Lung (tissue), 11 donors: ENCODE measurements at regions not wholly inside any gene's neighbourhood (a gene's known extent, or its start where the extent isn't known, plus 50 kb on each side); places are given as distances from the start of the nearest gene placed in this dataset.
"Not testable (repeated sequence)": the region's sequence is repeated elsewhere in the genome, so short reads cannot be mapped to it uniquely, and the experiment has no call there.

Experiments
- ATAC-seq: fragments of 200-7000 bp; cut with Tn5 transposase; one replicate; pipeline ENCODE4 v1.9.1; 2020; ENCODE audit warnings: moderate number of reproducible peaks; ENCODE audit not compliant: insufficient read depth, low FRiP score
- DNase-seq, 3 donors: peaks; one replicate each; pipeline ENCODE4 v3.0.0-alpha.2; 2013 to 2017
- H3K27ac ChIP-seq, 2 donors: one replicate each; pipeline ENCODE4 v1.5.1; 2013; ENCODE audit warnings: mild to moderate bottlenecking in 2 of 2, moderate library complexity in 2 of 2, control low read depth in 1 of 2, inconsistent platforms in 1 of 2, low read depth in 1 of 2, low read length in 1 of 2
- H3K27me3 ChIP-seq, 3 donors: one replicate each; pipeline ENCODE4 v1.5.1; 2013; ENCODE audit warnings: low read length in 2 of 3; ENCODE audit not compliant: control insufficient read depth in 3 of 3, insufficient read depth in 3 of 3
- H3K36me3 ChIP-seq, 4 donors: one replicate each; pipeline ENCODE4 v1.5.1; 2013; ENCODE audit warnings: low read length in 4 of 4, mild to moderate bottlenecking in 1 of 4, moderate library complexity in 1 of 4; ENCODE audit not compliant: control insufficient read depth in 4 of 4, insufficient read depth in 4 of 4
- H3K4me1 ChIP-seq, 5 donors: one replicate each; pipeline ENCODE4 v1.5.1; 2013; ENCODE audit warnings: low read length in 5 of 5, mild to moderate bottlenecking in 2 of 5, moderate library complexity in 1 of 5; ENCODE audit not compliant: control insufficient read depth in 5 of 5, insufficient read depth in 5 of 5
- H3K4me3 ChIP-seq: one replicate; pipeline ENCODE4 v1.5.1; 2013; ENCODE audit warnings: mild to moderate bottlenecking, control low read depth, moderate library complexity
- H3K9ac ChIP-seq, 2 donors: one replicate each; pipeline ENCODE4 v1.5.1; 2013; ENCODE audit warnings: low read length in 2 of 2, control low read depth in 1 of 2; ENCODE audit not compliant: insufficient read depth in 1 of 2
- H3K9me3 ChIP-seq, 4 donors: one replicate each; pipeline ENCODE4 v1.5.1; 2013; ENCODE audit warnings: low read length in 3 of 4, mild to moderate bottlenecking in 1 of 4, moderate library complexity in 1 of 4; ENCODE audit not compliant: control insufficient read depth in 4 of 4, insufficient read depth in 3 of 4
- CTCF ChIP-seq: IDR thresholded peaks from 2 replicates; pipeline ENCODE4 v1.5.1; 2012; ENCODE audit warnings: mild to moderate bottlenecking; ENCODE audit errors: control extremely low read depth, extremely low read depth
- WGBS, 2 donors: extraction: QIAGEN DNeasy Blood & Tissue Kit; methylation state at CpG; one replicate each; pipeline ENCODE4 v1.1.7; 2013; 5-methylcytosine and 5-hydroxymethylcytosine counted together
- donor health status: control.
- donor health status: control.
- donor health status: Bipolar disorder and iron deficiency.
- donor health status: healthy.
- donor health status: DM: yes; HTN: yes; CAD: no.

GRCh38 chr11:100441086-100441485 is 246.0 kb upstream of the ARHGAP42 start:
- Histone ChIP-seq H3K4me3 (no peak overlapping the region), H3K27ac (no peak overlapping the region), H3K27me3 (no peaks in the 10 kb centered on the region), H3K9ac (no peak overlapping the region), H3K36me3 (no peaks in the 10 kb centered on the region), H3K4me1 (peaks cover 0 to 7% (median 4%) of the 10 kb centered on the region in 5 donors), H3K9me3 (no peaks in the 10 kb centered on the region)
- TF ChIP-seq CTCF, result no peak
- 77 to 80% methylated on average over 1 of the region's 1 CpG for WGBS, 2 donors
- ATAC-seq (no peak), DNase-seq (no peak)

- H3K4me3 ChIP-seq, result no peak overlapping the region
- H3K9ac ChIP-seq, result no peak overlapping the region
- TF ChIP-seq CTCF, result no peak
- H3K9me3 ChIP-seq, result no peaks in the 10 kb centered on the region
- no peak for DNase-seq
- no peaks in the 10 kb centered on the region for H3K27me3 ChIP-seq
- no peaks in the 10 kb centered on the region for H3K36me3 ChIP-seq
- no peak overlapping the region for H3K27ac ChIP-seq
- H3K4me1 ChIP-seq, result peaks cover 0 to 7% (median 4%) of the 10 kb centered on the region in 5 donors
- 72 to 86% methylated on average over 3 of the region's 3 CpGs for WGBS, 2 donors
- ATAC-seq, result no peak
Observed at GRCh38 chr11:100442017-100442416, 245.1 kb upstream of the ARHGAP42 start.

- H3K9me3 ChIP-seq, result peaks cover 0 to 2% (median 0%) of the 10 kb centered on the region in 4 donors
- no peak overlapping the region for H3K9ac ChIP-seq
- H3K4me1 ChIP-seq, result peaks cover 0 to 7% (median 4%) of the 10 kb centered on the region in 5 donors
- H3K36me3 ChIP-seq, result no peaks in the 10 kb centered on the region
- no peak for TF ChIP-seq CTCF
- peak overlapping the region in 1 of 2 donors; percentile 71 for H3K27ac ChIP-seq
- ATAC-seq (no peak), DNase-seq (peak; percentile 18 to 57 (median 54))
- no peak overlapping the region for H3K4me3 ChIP-seq
- 22 to 50% methylated on average over 2 of the region's 2 CpGs for WGBS, 2 donors
- H3K27me3 ChIP-seq, result no peaks in the 10 kb centered on the region
Observed at GRCh38 chr11:100445231-100445735, 241.8 kb upstream of the ARHGAP42 start.

- DNase-seq, H3K27ac ChIP-seq, ATAC-seq, H3K4me1 ChIP-seq, H3K27me3 ChIP-seq, H3K36me3 ChIP-seq, H3K9ac ChIP-seq, H3K4me3 ChIP-seq, H3K9me3 ChIP-seq: not testable (repeated sequence)
- 88 to 90% methylated on average over 26 of the region's 26 CpGs for WGBS, 2 donors
Observed at GRCh38 chr11:100451801-100452460, 235.2 kb upstream of the ARHGAP42 start.
